GM19239 (cell line): ENCODE measurements at regions not wholly inside any gene's neighbourhood (a gene's known extent, or its start where the extent isn't known, plus 50 kb on each side); places are given as distances from the start of the nearest gene placed in this dataset.

Source experiments
- DNase-seq: peaks from one replicate; pipeline ENCODE4 v3.0.0; 2011; ENCODE audit warnings: low spot score; ENCODE audit not compliant: insufficient read length
- FAIRE-seq: peaks from 2 replicates; lab custom pipeline; 2011; peaks lifted over from hg19 to GRCh38; lab: Jason Lieb, UNC

- no peak for DNase-seq
- peak; percentile 95 for FAIRE-seq
Measured at GRCh38 chr10:110355141-110355831, 50.6 kb upstream of the SMNDC1 start.

GRCh38 chr10:110355922-110356627 is 51.4 kb upstream of the SMNDC1 start:
- FAIRE-seq (peak; percentile 83), DNase-seq (no peak)

GRCh38 chr10:110356628-110357245 is 52.0 kb upstream of the SMNDC1 start:
- DNase-seq (peak; percentile 61), FAIRE-seq (peak; percentile 99)

GRCh38 chr10:110357252-110357780 is 52.6 kb upstream of the SMNDC1 start:
- no peak for DNase-seq
- no peak for FAIRE-seq

GRCh38 chr10:110357871-110358270 is 53.2 kb upstream of the SMNDC1 start:
- DNase-seq (no peak), FAIRE-seq (no peak)

DNA sequence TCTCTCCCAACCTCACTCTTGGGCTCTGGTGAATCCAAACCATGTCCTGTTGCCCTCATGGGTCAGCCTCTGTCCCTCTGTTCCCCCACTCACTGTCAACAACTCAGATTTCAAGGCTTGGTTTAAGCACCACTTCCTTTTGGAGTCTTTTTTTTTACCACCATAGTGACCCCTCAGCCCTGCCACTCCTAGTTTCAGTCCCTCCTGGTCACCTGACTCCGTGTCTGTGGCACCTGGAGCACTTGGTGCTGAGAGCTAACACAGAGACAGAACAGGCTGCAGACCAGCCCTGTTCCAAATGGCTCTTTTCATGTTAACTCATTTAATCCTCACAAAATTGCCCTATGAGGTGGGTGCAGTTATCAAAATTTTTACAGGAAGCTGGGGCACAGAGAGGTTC is 53.6 kb upstream of the SMNDC1 start:
- DNase-seq (no peak), FAIRE-seq (peak; percentile 23)

- no peak for FAIRE-seq
Measured at GRCh38 chr10:110358869-110359629, 54.3 kb upstream of the SMNDC1 start.

GRCh38 chr10:110360857-110361474 is 56.2 kb upstream of the SMNDC1 start:
- no peak for FAIRE-seq
- DNase-seq = no peak

More at GRCh38 chr10:110358869-110359629, 54.3 kb upstream of the SMNDC1 start:
- no peak for DNase-seq

- DNase-seq (no peak), FAIRE-seq (no peak)
Measured at GRCh38 chr10:110361800-110362456, 57.2 kb upstream of the SMNDC1 start.

GRCh38 chr10:110363572-110364411 is 59.1 kb upstream of the SMNDC1 start:
- FAIRE-seq (no peak), DNase-seq (no peak)

DNA sequence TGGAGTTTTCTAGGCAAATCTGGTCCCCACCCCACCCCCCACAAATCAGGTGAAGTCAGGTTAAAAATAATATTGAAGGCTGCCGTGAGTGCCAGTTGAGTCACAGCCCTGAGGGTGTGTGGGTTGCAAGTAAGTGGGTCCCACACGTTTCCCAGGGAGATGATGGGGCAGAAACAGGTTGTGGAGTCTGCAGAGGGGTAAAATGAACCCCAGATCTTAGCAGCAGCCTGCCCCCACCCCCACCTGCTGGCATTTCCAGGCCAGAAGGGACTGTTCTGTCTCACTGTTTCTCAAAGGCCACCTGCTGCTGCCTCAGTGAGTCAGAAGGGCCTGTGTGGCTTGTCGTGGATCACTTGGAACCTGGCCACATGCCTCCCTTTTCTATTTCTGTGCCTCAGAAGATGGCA is 59.8 kb upstream of the SMNDC1 start:
- no peak for FAIRE-seq

DNA sequence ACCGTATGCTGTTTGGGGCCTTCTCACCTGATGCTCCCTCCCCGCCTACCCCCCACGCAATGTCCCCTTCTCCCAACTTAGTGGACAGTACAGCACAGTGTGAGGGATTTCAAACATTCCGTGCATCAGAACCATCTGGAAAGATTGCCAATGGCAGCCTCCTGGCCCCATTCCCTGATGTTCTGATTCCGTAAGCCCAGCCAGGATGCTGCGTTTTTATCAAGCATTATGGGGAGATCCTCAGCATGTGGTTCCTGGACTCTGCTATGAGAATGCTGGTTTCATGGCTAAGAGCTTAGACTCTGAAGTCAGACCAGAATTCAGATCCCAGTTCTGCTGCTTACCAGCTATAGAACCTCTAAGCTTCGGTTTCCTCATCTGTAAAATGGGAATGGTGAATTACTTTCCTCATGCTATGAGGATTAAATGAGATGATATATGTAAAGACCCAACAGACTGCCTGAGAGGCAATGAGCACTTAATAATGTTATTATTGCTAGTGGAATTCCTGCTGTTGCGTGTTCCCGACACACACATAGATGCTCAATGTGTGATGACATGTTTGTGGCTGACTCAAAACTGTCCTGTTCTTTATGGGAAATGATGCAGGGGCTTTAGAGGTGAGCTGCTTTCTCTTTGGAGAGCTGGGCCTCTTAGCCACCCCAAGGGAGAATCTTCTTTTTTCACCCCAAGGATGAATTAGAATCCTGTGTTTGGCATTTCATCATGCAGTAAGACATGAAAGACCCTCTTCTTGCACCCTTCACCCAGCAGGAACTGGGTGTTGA is 60.8 kb upstream of the SMNDC1 start:
- DNase-seq (no peak), FAIRE-seq (peak; percentile 66)

More for the DNA sequence above, 59.8 kb upstream of the SMNDC1 start:
- DNase-seq = no peak

GRCh38 chr10:110366635-110367034 is 61.9 kb upstream of the SMNDC1 start:
- FAIRE-seq = no peak
- DNase-seq = no peak

- no peak for DNase-seq
- peak; percentile 71 for FAIRE-seq
Measured at GRCh38 chr10:110368002-110368401, 63.3 kb upstream of the SMNDC1 start.

GRCh38 chr10:110368556-110368955 is 63.8 kb upstream of the SMNDC1 start:
- no peak for DNase-seq

GRCh38 chr10:110370006-110370405 is 65.3 kb upstream of the SMNDC1 start:
- FAIRE-seq (no peak), DNase-seq (no peak)

More at GRCh38 chr10:110368556-110368955, 63.8 kb upstream of the SMNDC1 start:
- FAIRE-seq = no peak

DNA sequence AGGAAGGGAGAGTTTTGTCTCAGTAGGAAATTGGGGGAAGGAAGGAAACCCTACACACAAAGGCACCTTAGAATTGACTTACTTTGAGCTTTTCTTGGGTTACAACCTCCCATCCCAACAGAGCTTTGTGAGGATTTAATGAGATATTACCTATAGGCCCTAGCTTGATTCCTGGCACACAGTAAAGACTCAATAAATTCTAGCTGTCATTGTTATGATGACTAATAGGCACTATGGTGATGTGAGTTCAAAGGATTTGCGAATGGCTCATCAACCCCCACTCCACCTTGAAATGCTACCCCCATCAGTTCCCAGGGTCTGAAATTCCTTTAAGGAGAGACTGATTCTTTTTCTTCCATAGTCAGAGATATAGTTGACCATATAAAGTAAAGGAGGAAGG is 67.9 kb upstream of the SMNDC1 start:
- DNase-seq (no peak), FAIRE-seq (no peak)

DNA sequence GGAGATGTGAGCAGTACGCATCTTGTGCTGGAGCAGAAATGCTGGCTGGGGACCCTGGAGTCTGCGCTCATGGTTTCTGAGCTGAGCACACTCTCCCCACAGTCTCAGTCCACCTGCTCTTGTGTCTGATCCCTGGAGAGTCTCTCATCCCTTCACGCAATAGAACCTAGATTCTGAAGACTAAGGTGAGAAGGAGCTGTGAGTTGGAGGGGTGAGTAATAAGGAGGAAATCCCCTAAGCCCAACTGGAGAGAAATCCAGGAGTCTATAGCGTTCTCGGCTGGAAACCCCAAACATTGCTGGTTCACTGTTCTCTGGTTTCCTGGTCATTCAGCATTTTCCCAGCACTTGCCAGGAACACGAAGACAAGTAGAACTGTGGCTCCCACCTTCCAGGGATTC is 68.3 kb upstream of the SMNDC1 start:
- DNase-seq (no peak), FAIRE-seq (no peak)
